Peyer's patch (tissue), 4 donors: ENCODE measurements at regions not wholly inside any gene's neighbourhood (a gene's known extent, or its start where the extent isn't known, plus 50 kb on each side); places are given as distances from the start of the nearest gene placed in this dataset.

Experiments used
- CTCF ChIP-seq, 6 experiments: fragments of 450-650 bp in 4 of 6; fragments of 200-600 bp in 2 of 6; sonication (generic) in 1 of 6; IDR thresholded peaks; one replicate each; pipeline ENCODE4 v1.5.1; 2017 to 2019; ENCODE audit warnings: antibody characterized with exemption in 6 of 6, mild to moderate bottlenecking in 3 of 6, moderate library complexity in 1 of 6
- POLR2A ChIP-seq, 2 donors: fragments of 450-650 bp; IDR thresholded peaks; one replicate each; pipeline ENCODE4 v1.5.1; 2017; ENCODE audit warnings: antibody characterized with exemption in 2 of 2, mild to moderate bottlenecking in 2 of 2, moderate library complexity in 2 of 2

DNA sequence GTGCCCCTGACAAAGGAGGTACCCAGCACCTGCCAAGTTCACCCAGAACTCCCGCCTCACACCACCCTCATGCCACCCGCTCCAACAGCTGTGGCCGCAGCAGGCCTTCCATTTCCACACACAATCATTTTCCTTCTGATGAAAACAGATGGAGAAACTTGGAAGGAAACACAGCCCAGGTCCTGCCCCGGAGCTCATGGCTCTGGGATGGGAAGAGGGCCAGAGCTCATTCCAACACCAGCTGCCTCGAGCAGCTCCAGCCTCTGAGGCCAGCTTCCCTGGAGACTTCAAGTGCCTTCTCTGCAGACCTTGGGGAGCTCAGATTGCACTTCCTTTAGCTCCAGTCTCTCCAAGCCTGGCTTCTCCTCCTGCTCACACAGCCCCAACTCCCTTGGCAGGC lies 55.1 kb upstream of the CMKLR1 start:
- TF ChIP-seq CTCF (IDR thresholded peaks at IDR 0.05), result no peak
- no peak for TF ChIP-seq POLR2A (IDR thresholded peaks at IDR 0.05)
